Germinal center (tissue), 1 donor: ENCODE measurements at regions not wholly inside any gene's neighbourhood (a gene's known extent, or its start where the extent isn't known, plus 50 kb on each side); places are given as distances from the start of the nearest gene placed in this dataset.
"Not testable (repeated sequence)": the region's sequence is repeated elsewhere in the genome, so short reads cannot be mapped to it uniquely, and the experiment has no call there.

Experiments used
- DNase-seq: peaks from one replicate; pipeline ENCODE4 v3.0.0; 2012; ENCODE audit warnings: mixed read lengths, low spot score

- no peak for DNase-seq
Measured at GRCh38 chrX:84611843-84612636, 109.8 kb upstream of the HDX start.

DNA sequence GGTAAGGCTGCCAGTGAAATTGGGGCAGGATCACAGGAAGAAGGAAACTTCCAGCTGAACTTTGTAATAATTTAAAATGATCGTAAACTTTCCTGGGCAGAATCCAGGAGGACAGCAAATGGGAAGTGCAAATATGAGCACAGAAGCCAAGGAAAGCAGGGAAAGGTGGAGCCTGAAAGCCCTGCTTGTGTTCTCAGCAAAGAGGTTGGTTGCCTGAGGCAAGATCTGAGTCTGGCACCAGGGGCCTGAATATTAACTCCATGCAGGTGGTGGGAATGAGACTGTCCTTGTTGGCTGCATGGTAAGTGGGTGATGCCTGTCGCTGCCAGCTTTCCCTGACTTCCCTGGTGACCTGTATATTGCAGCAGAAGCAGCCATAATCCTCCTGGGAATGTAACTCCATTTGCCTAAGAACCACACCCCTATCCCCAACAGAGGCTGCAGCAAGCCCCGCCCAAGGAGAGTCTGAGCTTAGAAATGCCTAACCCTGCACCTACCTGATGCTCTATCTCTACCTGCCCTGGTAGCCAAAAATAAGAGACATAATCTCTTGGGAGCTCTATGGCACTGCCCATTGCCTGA lies 132.0 kb upstream of the HDX start:
- DNase-seq, result no peak

DNA sequence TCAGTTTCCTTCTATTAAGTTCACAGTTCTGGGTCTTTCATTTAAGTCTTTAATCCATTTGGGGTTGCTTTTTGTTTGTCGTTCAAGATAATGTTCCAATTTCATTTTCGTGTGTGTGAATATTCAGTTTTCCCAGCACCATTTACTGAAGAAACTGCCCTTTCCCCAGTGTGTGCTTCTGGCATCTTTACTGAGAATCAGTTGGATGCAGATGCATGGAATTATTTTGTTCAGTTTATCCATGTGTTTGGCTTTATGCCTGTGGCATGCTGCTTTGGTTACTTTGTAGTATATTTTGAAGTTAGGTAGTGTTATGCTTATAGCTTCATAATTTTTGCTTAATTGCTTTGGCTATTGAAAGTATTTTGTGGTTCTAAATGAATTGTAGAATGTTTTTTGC lies 163.8 kb upstream of the HDX start:
- no peak for DNase-seq

- DNase-seq, result no peak
Measured at GRCh38 chrX:84690228-84690627, 188.0 kb upstream of the HDX start.

DNA sequence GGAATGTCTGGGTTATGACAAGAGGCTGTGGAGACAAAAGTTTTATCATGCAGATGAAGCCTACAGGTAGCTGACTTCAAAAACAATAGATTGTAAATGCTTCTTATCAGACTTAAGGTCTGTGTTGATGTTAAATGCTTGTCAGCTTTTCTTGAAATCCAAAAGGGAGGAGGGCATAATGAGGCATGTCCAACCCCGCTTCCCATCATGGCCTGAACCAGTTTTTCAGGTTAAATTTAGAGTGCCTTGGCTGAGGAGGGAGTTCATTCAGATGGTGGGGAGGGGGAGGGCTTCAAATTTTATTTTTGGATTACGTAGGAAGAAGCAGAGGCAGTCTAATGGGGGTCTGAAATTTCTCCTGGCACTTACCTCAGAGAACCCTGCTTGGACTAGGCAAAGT lies 207.7 kb upstream of the HDX start:
- no peak for DNase-seq

DNA sequence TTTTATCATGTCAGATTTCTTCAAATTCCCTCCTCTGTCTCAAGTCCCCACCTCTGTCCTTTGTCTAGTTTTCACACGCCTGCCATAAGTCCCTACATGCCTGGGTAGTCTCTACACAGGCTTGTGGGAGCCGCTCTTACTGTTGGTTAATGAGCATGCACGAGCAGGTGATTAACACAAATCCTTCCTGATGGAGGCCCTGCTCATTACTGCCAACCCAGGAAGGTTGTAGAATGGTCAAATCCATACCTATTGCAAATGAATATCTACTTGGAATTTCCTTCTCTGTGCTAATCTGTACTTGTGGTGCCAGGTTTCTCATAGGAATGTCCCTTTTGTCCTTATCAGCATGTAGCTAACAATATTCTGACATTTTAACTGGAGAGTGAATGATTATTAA lies 208.4 kb upstream of the HDX start:
- DNase-seq, result no peak

DNA sequence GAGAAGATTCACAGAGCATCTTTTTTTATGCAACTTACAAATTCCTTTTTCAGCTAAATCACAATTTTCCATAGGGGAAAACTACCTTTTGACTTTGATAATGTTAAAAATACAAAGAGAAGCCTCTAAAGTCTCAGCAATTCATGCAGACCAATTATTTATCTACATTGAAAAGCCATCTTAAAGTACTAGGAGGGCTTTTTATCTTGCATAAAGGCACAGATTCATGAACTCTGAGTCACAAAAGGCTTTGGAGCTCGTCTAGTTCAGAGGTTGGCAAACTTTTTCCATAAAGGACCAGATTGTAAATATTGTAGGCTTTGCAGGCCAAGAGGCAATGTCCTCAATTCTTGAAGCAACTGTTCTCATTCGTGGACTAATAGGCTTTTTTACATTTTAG lies 210.4 kb upstream of the HDX start:
- no peak for DNase-seq

- DNase-seq, result no peak
Measured at GRCh38 chrX:84715315-84715714, 213.1 kb upstream of the HDX start.

DNA sequence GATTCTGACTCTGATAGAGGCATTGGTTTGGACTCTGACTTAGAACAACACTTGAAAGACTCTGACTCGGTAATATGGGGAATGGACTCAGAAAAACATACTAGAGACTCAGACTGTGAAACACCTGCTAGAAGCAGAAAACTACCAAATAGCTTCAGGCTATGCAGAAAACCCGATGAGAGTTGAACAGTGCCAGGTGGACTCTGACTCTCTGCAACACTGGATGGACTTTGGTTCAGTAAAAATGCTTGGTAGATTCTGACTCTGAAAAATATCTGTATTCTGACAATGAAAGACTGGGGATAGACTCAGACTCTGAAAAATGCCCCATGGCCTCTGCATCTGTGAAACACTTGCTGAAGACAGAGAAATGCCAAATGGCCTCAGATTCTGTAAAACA lies 215.1 kb upstream of the HDX start:
- DNase-seq, result no peak

DNA sequence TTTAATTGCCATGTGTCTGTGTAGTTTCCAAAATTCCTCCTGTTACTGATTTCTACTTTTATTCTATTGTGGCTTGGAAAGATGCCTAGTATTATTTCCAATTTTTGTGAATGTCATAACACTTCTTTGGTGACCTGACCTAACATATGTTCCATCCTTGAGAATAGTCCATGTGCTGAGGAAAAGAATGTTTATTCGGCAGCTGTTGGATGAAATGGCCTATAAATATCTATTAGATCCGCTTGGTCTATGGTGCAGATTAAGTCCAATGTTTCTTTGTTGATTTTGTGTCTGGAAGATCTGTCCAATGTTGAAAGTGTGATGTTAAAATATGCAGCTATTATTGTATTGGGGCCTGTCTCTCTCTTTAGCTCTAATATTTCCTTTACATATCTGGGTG lies 219.2 kb upstream of the HDX start:
- DNase-seq, result no peak

- no peak for DNase-seq
Measured at GRCh38 chrX:84724576-84724975, 222.3 kb upstream of the HDX start.

- DNase-seq, result no peak
Measured at GRCh38 chrX:84729408-84729807, 227.2 kb upstream of the HDX start.

GRCh38 chrX:84729809-84730208 lies 227.6 kb upstream of the HDX start:
- peak; percentile 19 for DNase-seq

DNA sequence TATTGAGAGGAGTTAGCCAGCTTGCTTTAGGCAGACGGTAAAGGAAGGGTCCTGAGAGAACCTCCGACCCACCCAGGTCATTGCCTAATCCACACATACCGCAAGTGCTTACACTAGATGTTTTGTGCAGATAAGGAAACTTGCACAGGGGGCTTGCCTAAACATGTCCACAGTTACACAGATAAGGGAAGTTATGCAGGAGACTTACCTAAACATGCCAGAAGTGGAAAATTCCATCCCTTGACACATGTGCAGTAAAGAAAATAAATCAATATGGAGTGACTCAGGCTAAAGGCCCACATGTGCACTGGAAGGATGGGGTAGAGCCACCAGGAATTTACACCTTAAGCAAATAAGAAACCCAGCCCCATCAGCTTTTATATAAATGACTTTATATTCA lies 232.8 kb upstream of the HDX start:
- DNase-seq, result no peak

GRCh38 chrX:84737471-84737871 lies 235.2 kb upstream of the HDX start:
- no peak for DNase-seq

- DNase-seq, result no peak
Measured at GRCh38 chrX:84747516-84747915, 245.3 kb upstream of the HDX start.

DNA sequence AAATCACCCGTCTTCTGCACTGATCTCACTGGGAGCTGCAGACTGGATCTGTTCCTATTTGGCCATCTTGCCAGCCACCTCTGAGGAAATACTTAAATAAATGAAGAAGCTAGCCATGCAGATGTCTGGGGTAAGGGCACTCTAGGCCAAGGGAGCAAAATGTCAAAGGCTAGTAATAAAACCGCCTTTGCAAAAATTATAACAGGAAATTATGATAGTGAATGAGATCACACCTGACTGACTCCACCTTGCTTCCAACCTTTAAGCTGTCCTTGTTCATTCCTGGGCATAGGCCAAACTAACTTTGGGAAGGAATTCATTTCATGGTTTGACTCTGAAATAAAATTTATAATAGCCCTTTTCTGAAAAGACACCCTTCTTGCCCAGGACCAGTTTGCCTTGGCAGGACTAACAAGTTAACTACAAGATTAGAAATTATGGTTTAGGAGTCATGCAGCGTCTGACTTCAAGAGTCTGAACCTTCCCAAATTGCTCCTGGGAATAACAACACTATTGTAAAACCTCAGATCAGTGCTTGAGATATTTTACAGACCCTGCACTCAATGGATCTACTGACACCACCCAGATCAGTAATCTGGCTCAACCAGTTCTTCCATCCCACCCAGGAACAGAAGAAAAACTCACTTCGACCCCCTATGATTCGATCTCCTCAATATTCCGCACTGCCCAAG lies 246.9 kb upstream of the HDX start:
- no peak for DNase-seq

- DNase-seq, result no peak
Measured at GRCh38 chrX:84760560-84760959, 243.1 kb upstream of the APOOL start.

DNA sequence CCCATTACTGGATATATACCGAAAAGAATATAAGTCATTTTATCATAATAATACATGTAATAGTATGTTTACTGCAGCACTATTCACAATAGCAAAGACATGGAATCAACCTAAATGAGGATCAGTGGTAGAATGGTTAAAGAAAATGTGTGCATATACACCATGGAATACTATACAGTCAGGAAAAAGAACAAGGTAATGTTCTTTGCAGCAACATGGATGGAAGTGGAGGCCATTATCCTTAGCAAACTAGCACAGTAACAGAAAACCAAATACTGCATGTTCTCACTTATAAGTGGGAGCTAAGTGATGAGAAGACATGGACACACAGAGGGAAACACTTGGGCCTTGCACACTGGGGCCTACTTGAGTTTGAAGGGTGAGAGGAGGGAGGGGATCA lies 207.4 kb upstream of the APOOL start:
- DNase-seq, result no peak

GRCh38 chrX:84830836-84831235 lies 172.8 kb upstream of the APOOL start:
- no peak for DNase-seq

- DNase-seq, result not testable (repeated sequence)
Measured at GRCh38 chrX:84846541-84846940, 157.1 kb upstream of the APOOL start.

DNA sequence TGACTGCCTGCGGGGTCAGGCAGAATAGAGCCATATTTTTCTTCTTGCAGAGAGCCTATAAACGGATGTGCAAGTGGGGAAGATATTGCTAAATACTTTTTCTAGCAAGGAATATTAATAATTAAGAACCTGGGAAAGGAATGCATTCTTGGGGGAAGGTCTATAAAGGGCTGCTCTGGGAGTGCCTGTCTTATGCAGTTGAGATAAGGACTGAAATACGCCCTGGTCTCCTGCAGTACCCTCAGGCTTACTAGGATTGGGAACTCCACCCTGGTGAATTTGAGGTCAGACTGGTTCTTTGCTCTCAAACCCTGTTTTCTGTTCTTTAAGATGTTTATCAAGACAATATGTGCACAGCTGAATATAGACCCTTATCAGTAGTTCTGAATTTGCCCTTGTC lies 152.5 kb upstream of the APOOL start:
- DNase-seq, result not testable (repeated sequence)

DNA sequence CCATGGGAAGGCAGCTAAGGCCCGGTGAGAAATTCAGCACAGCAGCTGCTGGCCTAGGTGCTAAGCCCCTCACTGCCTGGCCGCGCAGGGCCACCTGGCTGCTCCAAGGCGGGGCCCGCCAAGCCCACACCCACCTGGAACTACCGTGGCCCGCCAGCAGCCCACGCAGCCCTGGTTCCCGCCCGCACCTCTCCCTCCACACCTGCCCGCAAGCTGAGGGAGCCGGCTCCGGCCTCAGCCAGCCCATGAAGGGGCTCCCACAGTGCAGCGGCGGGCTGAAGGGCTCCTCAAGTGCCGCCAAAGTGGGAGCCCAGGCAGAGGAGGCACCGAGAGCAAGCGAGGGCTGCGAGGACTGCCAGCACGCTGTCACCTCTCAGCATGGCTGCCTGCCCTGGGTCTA lies 146.9 kb upstream of the APOOL start:
- DNase-seq, result not testable (repeated sequence)
